CD4-positive, alpha-beta T cell treated with Interleukin-1 beta for 1 hour (primary cell): ENCODE measurements at regions not wholly inside any gene's neighbourhood (a gene's known extent, or its start where the extent isn't known, plus 50 kb on each side); places are given as distances from the start of the nearest gene placed in this dataset.

Experiments
- DNase-seq, 2 donors: peaks; one replicate each; pipeline ENCODE4 v3.0.0-alpha.2; 2020 to 2022

- no peak for DNase-seq
Observed at GRCh38 chr6:3587660-3588059, 130.8 kb upstream of the SLC22A23 start.

GRCh38 chr6:3585320-3585935, 128.6 kb upstream of the SLC22A23 start:
- no peak for DNase-seq

DNA sequence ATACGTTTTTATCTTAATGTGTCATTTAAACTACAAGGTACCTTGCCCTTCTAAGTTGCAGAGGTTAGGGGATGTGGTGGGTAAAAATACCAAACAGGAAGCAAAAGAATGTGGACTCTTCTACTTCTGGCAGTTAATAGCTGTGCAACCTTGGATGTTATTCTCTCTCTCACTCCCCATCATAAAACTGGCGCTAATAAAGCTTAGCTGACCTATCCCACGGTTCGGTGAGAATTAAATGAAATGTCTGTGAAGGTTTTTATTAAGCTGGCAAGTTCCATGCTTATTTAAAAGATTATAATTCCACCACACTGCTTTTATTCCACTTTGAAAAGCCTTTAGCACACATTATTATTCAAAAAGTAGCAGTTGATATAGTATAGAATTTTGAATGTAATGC, 127.8 kb upstream of the SLC22A23 start:
- no peak for DNase-seq

DNA sequence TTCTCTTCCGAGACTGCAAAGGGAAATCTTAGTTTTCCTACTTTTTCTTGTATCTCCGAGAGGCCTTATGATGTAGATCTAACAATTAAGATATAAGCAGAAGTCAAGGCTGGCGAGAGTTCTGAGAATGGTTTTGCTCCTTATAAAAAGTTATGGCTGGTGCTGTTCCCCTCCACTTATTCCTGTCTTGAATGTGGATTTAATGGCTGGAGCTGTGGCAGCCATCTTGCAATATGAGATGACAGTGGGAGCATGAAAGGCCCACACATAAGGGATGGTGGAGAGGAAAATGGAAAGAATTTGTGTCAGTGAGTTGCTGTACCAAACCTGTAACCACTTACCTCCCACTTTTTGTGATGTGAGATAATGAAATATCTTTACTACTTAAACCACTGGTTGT, 124.6 kb upstream of the SLC22A23 start:
- no peak for DNase-seq

- no peak for DNase-seq
Observed at GRCh38 chr6:3579652-3580175, 122.9 kb upstream of the SLC22A23 start.

GRCh38 chr6:3578981-3579380, 122.1 kb upstream of the SLC22A23 start:
- no peak for DNase-seq

DNA sequence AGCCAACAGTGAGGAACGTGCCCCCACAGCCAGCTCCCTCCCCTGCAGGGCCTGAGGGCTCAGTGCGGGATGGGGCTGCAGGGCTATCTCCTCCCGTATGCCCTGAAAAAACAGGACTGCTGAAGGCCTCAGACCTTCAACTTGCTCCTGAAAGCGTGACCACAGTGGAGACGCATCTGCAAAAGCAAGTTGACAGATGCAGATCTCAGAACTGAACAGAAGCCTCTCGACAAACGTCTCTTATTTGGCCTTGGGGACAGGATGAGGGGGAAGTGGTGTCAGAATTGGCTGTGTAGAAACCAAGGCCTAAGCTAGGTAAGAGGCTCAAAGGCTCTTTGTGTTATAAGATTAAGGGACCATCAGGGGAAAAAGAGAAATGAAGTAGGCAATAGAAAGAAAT, 120.7 kb upstream of the SLC22A23 start:
- no peak for DNase-seq

DNA sequence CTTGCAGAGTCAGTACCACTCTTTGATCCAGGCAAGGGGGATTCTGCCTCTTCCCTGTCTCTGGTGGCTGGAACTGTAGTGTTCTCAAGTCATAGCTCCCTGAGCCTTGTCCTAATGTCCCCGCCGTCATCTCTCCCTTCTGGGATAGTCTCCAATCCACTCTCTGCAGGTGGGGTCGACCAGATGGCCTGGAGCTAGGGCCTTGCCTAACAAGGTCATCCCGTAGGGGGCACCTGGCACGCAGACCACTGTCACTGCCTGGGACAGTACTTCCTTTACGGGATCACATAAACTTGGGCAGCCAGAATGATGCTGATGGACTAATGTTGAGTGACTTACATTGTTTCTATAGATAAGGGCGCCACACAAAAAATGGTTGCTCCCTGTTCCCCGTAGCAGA, 118.9 kb upstream of the SLC22A23 start:
- no peak for DNase-seq

GRCh38 chr6:3575166-3575565, 118.3 kb upstream of the SLC22A23 start:
- DNase-seq = no peak

- DNase-seq = no peak
Observed at GRCh38 chr6:3573670-3574069, 116.8 kb upstream of the SLC22A23 start.

GRCh38 chr6:3571836-3572235, 115.0 kb upstream of the SLC22A23 start:
- no peak for DNase-seq

DNA sequence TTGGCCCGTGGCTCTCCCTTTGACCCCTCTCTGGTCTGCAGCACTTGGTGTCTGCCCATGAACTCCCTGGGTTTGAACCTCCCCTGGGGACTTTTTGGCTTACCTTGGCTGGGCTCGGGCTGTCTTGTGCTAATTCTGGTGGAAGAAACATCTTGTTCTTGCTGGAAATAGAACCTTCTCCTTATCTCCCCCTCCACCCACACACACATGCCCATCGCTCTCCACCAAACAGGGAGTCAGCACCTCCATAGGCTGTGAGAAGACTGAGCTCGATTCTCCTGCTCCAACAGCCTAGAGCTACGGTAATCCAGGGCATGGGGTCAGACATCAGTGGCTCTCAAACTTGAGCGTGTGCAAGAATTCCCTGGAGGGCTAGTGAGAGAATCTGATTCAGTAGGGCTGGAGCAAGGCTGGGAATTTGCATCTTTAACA, 114.4 kb upstream of the SLC22A23 start:
- no peak for DNase-seq

- DNase-seq = no peak
Observed at GRCh38 chr6:3569816-3570215, 113.0 kb upstream of the SLC22A23 start.

GRCh38 chr6:3568396-3569082, 111.7 kb upstream of the SLC22A23 start:
- DNase-seq = no peak

DNA sequence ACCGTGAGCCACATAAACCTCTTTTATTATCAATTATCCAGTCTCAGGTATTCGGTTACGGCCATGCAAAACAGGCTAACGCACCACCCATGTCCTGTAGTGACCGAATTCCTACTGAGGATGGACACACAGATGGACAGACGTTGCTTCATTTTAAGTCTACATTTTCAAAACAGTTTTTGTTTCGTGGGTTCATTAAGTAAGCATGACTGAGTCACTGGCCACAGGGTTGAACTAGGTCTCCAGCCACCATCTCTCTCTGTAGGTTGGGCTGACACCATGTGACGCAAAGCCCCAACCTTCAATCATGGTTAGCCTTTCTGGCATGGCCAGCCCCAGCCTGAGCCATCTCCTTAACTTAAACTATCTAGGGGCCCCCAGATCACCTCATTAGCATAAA, 110.0 kb upstream of the SLC22A23 start:
- no peak for DNase-seq

GRCh38 chr6:3565291-3565690, 108.4 kb upstream of the SLC22A23 start:
- DNase-seq = no peak

DNA sequence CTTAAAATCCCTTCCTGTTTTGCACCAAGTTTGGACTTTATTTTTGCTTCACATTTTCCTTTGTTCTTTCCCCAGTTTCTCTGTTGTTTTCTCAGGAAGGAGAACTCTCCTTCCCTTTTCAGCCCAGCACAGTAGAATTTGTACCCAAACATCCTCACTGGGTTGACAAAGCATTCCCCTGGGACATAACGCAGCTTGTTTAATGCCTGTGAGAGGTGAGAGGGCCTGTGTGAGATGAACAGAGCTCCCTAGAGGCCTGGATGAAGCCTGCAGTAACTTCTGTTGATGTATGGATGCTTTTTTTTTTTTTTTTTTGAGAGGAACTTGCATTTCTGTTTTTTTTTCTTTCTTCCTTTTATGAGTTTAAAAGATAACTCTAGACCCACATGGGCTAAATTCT, 104.9 kb upstream of the SLC22A23 start:
- no peak for DNase-seq

DNA sequence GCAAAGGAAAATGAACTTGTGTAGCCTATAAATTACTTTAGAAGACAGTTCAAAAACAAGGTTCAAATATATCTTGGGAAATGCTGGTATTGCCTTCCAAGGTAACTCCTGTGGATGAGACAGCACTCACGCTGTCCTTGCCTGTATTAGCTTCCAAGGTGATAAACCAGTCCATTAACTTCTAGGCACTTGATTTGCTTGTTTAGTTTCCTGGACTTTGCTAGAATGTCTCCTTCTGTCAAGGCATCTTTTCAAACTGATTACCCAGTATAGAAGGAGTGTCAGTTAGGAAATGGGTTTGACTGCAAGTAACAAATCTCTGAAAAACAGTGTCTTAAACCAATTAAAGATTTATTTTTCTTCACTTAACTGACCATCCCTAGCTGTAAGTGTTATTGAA, 103.4 kb upstream of the SLC22A23 start:
- no peak for DNase-seq

DNA sequence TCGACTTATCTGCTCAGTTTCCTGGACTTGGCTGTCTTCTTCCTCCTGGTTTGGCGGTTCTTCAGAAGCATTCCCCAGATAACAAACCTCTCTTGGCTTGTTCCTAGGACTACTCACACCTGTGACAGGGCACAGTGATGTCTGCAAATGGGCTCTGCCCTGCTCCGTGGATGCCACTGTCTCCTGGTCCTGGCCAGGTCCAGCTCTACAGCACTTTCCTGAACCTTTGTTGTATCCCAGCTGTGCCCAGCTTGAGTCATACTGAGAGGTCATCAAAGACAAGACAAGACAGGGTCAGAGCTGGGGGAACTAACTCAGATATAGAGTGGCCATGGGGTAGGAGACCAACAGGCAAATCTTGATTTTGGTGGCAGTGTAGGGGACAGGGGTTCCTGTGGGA, 102.7 kb upstream of the SLC22A23 start:
- no peak for DNase-seq

- no peak for DNase-seq
Observed at GRCh38 chr6:3557336-3557735, 100.5 kb upstream of the SLC22A23 start.

GRCh38 chr6:3553254-3553653, 96.4 kb upstream of the SLC22A23 start:
- DNase-seq = no peak

- no peak for DNase-seq
Observed at GRCh38 chr6:3551716-3552511, 95.1 kb upstream of the SLC22A23 start.

DNA sequence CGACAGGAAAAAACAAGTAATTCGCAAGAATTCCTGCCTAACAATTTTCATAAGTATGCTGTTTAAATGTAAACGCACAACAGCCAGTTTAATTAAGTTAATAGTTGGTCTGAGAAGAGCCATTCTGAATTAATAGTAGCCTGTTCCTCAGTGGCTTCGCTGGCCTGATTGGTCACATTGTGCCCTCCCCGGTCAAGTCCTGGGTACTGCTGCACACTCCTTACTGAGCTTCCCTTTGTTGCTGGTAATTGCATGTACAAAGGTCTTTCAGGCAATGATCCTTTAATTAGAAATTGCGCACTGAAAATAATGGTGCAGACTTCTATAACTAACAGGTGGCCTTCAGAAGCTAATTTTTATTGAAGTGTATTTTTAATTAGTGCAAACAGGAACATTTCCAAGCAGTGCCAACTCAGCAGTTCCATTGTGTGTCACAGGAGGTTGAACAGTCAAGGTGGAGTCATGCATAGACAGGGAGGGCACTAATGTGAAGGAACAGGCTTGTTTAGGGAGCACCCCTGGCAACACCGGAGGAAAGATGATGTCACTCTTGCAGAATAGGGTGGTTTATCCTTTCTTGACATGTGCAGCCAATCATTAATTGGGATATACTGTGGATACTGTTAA, 92.6 kb upstream of the SLC22A23 start:
- DNase-seq = no peak
